ENCODE measurements at regions not wholly inside any gene's neighbourhood (a gene's known extent, or its start where the extent isn't known, plus 50 kb on each side); places are given as distances from the start of the nearest gene placed in this dataset.

GRCh38 chr13:40171566-40171965 is 494.9 kb downstream of the FOXO1 start:
- no peak for TF ChIP-seq EZH2 (IDR thresholded peaks at IDR 0.05; ENCODE audit: low read depth, unreplicated experiment)
- TF ChIP-seq CTCF (conservative IDR thresholded peaks at IDR 0.05; ENCODE audit: low read depth in 2 of 2) = no peak
- no peak for TF ChIP-seq REST (IDR thresholded peaks at IDR 0.05; ENCODE audit: unreplicated experiment)
- no peak for TF ChIP-seq CREB1 (CRISPR knock-in tag; IDR thresholded peaks at IDR 0.05; ENCODE audit: low read depth)
- TF ChIP-seq POLR2AphosphoS5 (IDR thresholded peaks at IDR 0.05; ENCODE audit: low read depth) = no peak
- no peak for TF ChIP-seq ZNF114 (CRISPR knock-in tag; IDR thresholded peaks at IDR 0.05)
- TF ChIP-seq JUNB (IDR thresholded peaks at IDR 0.05; ENCODE audit: unreplicated experiment) = no peak
- no peak for TF ChIP-seq EZH2phosphoT487 (IDR thresholded peaks at IDR 0.05; ENCODE audit: unreplicated experiment)
- TF ChIP-seq ETS1 (IDR thresholded peaks at IDR 0.05) = no peak
- TF ChIP-seq NANOG (IDR thresholded peaks at IDR 0.05; ENCODE audit: borderline replicate concordance) = no peak

Measured in GM23338 (cell line).